ENCODE measurements at regions not wholly inside any gene's neighbourhood (a gene's known extent, or its start where the extent isn't known, plus 50 kb on each side); places are given as distances from the start of the nearest gene placed in this dataset.
"Not testable (repeated sequence)": the region's sequence is repeated elsewhere in the genome, so short reads cannot be mapped to it uniquely, and the experiment has no call there.

DNA sequence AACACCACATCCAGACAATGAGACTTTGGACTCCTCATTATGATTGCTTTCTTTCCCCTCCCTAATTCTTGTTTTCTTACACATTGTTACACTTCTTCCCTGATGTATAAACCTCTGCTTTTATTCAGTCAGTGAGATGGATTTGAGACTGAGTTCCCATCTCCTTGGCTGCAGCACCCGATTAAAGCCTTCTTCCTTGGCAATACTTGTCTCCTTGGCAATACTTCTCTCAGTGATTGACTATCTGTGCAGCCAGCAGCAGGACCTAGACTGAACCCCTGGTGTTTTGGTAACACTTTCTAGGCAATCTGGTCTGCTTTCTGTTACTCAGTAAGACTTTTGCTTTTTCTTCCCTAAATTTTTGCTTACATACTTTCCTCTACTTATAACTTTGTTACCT lies 492.8 kb upstream of the SMC2 start:
- Histone ChIP-seq H3K27ac (ENCODE audit: low read depth, low read length) (no peak overlapping the region), H3K9ac (ENCODE audit: low read length) (no peak overlapping the region), H3K9me3 (ENCODE audit: control insufficient read depth, insufficient read depth, low read depth, low read length) (peaks cover 13% of the 10 kb centered on the region; the same call in 1 of the 2 replicates), H3K36me3 (ENCODE audit: control insufficient read depth, insufficient read depth, low read length) (no peaks in the 10 kb centered on the region), H3K4me1 (ENCODE audit: control insufficient read depth, insufficient read depth, low read length) (no peaks in the 10 kb centered on the region), H3K27me3 (ENCODE audit: control insufficient read depth, insufficient read depth, low read length) (no peaks in the 10 kb centered on the region), H3K4me3 (ENCODE audit: low read depth, low read length) (no peak overlapping the region)

- not testable (repeated sequence) for H3K4me3 ChIP-seq (ENCODE audit: low read depth, low read length); H3K9ac ChIP-seq (ENCODE audit: low read length); H3K36me3 ChIP-seq (ENCODE audit: control insufficient read depth, insufficient read depth, low read length); H3K4me1 ChIP-seq (ENCODE audit: control insufficient read depth, insufficient read depth, low read length); H3K27ac ChIP-seq (ENCODE audit: low read depth, low read length); H3K9me3 ChIP-seq (ENCODE audit: control insufficient read depth, insufficient read depth, low read depth, low read length); H3K27me3 ChIP-seq (ENCODE audit: control insufficient read depth, insufficient read depth, low read length)
These were observed 482.2 kb upstream of the SMC2 start for GRCh38 chr9:103611950-103612349.

GRCh38 chr9:103615994-103616393 lies 478.1 kb upstream of the SMC2 start:
- Histone ChIP-seq H3K27me3 (ENCODE audit: control insufficient read depth, insufficient read depth, low read length) (no peaks in the 10 kb centered on the region), H3K4me3 (ENCODE audit: low read depth, low read length) (no peak overlapping the region), H3K4me1 (ENCODE audit: control insufficient read depth, insufficient read depth, low read length) (no peaks in the 10 kb centered on the region), H3K36me3 (ENCODE audit: control insufficient read depth, insufficient read depth, low read length) (no peaks in the 10 kb centered on the region), H3K9me3 (ENCODE audit: control insufficient read depth, insufficient read depth, low read depth, low read length) (peaks cover 9% of the 10 kb centered on the region; the same call in 1 of the 2 replicates), H3K9ac (ENCODE audit: low read length) (no peak overlapping the region), H3K27ac (ENCODE audit: low read depth, low read length) (no peak overlapping the region)

DNA sequence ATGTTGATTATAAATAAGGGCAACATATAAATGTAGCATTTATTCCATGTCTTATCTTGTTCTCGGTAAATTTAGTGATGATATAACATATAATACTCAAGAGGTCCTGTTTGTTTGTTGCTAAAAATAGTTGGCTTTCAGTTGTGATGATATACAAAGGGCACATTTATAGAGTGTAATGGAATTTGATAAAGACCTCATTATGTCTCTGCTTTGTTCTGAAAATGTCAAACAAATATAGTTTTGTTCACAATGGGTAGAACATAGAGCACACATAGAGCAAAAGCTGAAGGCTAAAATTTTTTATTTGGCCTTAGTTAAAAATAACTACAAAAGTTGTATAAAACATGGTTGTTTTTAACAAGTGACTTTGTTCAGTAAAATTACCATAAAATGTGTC lies 477.1 kb upstream of the SMC2 start:
- H3K27me3 ChIP-seq (ENCODE audit: control insufficient read depth, insufficient read depth, low read length), result no peaks in the 10 kb centered on the region
- no peak overlapping the region for H3K4me3 ChIP-seq (ENCODE audit: low read depth, low read length)
- no peaks in the 10 kb centered on the region for H3K4me1 ChIP-seq (ENCODE audit: control insufficient read depth, insufficient read depth, low read length)
- H3K9me3 ChIP-seq (ENCODE audit: control insufficient read depth, insufficient read depth, low read depth, low read length), result peaks cover 8% of the 10 kb centered on the region; the same call in 1 of the 2 replicates
- no peaks in the 10 kb centered on the region for H3K36me3 ChIP-seq (ENCODE audit: control insufficient read depth, insufficient read depth, low read length)
- no peak overlapping the region for H3K9ac ChIP-seq (ENCODE audit: low read length)
- H3K27ac ChIP-seq (ENCODE audit: low read depth, low read length), result no peak overlapping the region

GRCh38 chr9:103625161-103625804 lies 468.8 kb upstream of the SMC2 start:
- no peak overlapping the region for H3K27ac ChIP-seq (ENCODE audit: low read depth, low read length)

GRCh38 chr9:103627731-103628130 lies 466.4 kb upstream of the SMC2 start:
- Histone ChIP-seq H3K9ac (ENCODE audit: low read length) (no peak overlapping the region), H3K27ac (ENCODE audit: low read depth, low read length) (no peak overlapping the region), H3K36me3 (ENCODE audit: control insufficient read depth, insufficient read depth, low read length) (no peaks in the 10 kb centered on the region), H3K27me3 (ENCODE audit: control insufficient read depth, insufficient read depth, low read length) (no peaks in the 10 kb centered on the region), H3K4me3 (ENCODE audit: low read depth, low read length) (no peak overlapping the region), H3K9me3 (ENCODE audit: control insufficient read depth, insufficient read depth, low read depth, low read length) (no peaks in the 10 kb centered on the region), H3K4me1 (ENCODE audit: control insufficient read depth, insufficient read depth, low read length) (no peaks in the 10 kb centered on the region)

More at GRCh38 chr9:103625161-103625804, 468.8 kb upstream of the SMC2 start:
- H3K27me3 ChIP-seq (ENCODE audit: control insufficient read depth, insufficient read depth, low read length), result no peaks in the 10 kb centered on the region
- H3K4me3 ChIP-seq (ENCODE audit: low read depth, low read length), result no peak overlapping the region
- H3K4me1 ChIP-seq (ENCODE audit: control insufficient read depth, insufficient read depth, low read length), result no peaks in the 10 kb centered on the region
- no peaks in the 10 kb centered on the region for H3K9me3 ChIP-seq (ENCODE audit: control insufficient read depth, insufficient read depth, low read depth, low read length)
- no peaks in the 10 kb centered on the region for H3K36me3 ChIP-seq (ENCODE audit: control insufficient read depth, insufficient read depth, low read length)
- H3K9ac ChIP-seq (ENCODE audit: low read length), result no peak overlapping the region

GRCh38 chr9:103649086-103649485 lies 445.0 kb upstream of the SMC2 start:
- Histone ChIP-seq H3K36me3 (ENCODE audit: control insufficient read depth, insufficient read depth, low read length) (no peaks in the 10 kb centered on the region), H3K4me1 (ENCODE audit: control insufficient read depth, insufficient read depth, low read length) (no peaks in the 10 kb centered on the region), H3K9ac (ENCODE audit: low read length) (no peak overlapping the region), H3K4me3 (ENCODE audit: low read depth, low read length) (no peak overlapping the region), H3K27me3 (ENCODE audit: control insufficient read depth, insufficient read depth, low read length) (no peaks in the 10 kb centered on the region), H3K9me3 (ENCODE audit: control insufficient read depth, insufficient read depth, low read depth, low read length) (no peaks in the 10 kb centered on the region), H3K27ac (ENCODE audit: low read depth, low read length) (no peak overlapping the region)

GRCh38 chr9:103658156-103658555 lies 436.0 kb upstream of the SMC2 start:
- Histone ChIP-seq H3K4me1 (ENCODE audit: control insufficient read depth, insufficient read depth, low read length) (no peaks in the 10 kb centered on the region), H3K9ac (ENCODE audit: low read length) (no peak overlapping the region), H3K27ac (ENCODE audit: low read depth, low read length) (no peak overlapping the region), H3K4me3 (ENCODE audit: low read depth, low read length) (no peak overlapping the region), H3K27me3 (ENCODE audit: control insufficient read depth, insufficient read depth, low read length) (no peaks in the 10 kb centered on the region), H3K9me3 (ENCODE audit: control insufficient read depth, insufficient read depth, low read depth, low read length) (peaks cover 27% of the 10 kb centered on the region), H3K36me3 (ENCODE audit: control insufficient read depth, insufficient read depth, low read length) (no peaks in the 10 kb centered on the region)

GRCh38 chr9:103660830-103661229 lies 433.3 kb upstream of the SMC2 start:
- Histone ChIP-seq H3K27ac (ENCODE audit: low read depth, low read length) (no peak overlapping the region), H3K9me3 (ENCODE audit: control insufficient read depth, insufficient read depth, low read depth, low read length) (peaks cover 27% of the 10 kb centered on the region), H3K9ac (ENCODE audit: low read length) (no peak overlapping the region), H3K36me3 (ENCODE audit: control insufficient read depth, insufficient read depth, low read length) (no peaks in the 10 kb centered on the region), H3K27me3 (ENCODE audit: control insufficient read depth, insufficient read depth, low read length) (no peaks in the 10 kb centered on the region), H3K4me3 (ENCODE audit: low read depth, low read length) (no peak overlapping the region), H3K4me1 (ENCODE audit: control insufficient read depth, insufficient read depth, low read length) (no peaks in the 10 kb centered on the region)

DNA sequence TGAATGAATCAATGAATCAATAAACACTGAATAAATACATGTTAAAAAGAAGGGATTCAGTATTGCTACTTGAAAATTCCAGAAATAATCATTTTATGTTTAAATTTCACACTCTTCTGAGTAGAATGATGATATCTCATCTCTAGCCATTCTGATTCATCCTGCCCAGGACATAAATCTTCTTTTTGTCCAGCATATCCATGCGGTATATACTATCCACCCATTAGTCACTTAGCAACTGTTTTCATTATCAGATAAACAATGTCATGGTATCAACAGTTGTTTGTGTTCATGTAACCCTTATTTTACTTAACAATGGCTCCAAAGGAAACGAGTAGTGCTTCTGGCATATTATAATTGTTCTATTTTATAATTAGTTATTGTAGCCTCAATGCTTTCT lies 432.4 kb upstream of the SMC2 start:
- no peak overlapping the region for H3K4me3 ChIP-seq (ENCODE audit: low read depth, low read length)
- no peaks in the 10 kb centered on the region for H3K36me3 ChIP-seq (ENCODE audit: control insufficient read depth, insufficient read depth, low read length)
- no peaks in the 10 kb centered on the region for H3K4me1 ChIP-seq (ENCODE audit: control insufficient read depth, insufficient read depth, low read length)
- H3K9ac ChIP-seq (ENCODE audit: low read length), result no peak overlapping the region
- H3K27ac ChIP-seq (ENCODE audit: low read depth, low read length), result no peak overlapping the region
- H3K27me3 ChIP-seq (ENCODE audit: control insufficient read depth, insufficient read depth, low read length), result no peaks in the 10 kb centered on the region
- peaks cover 24% of the 10 kb centered on the region for H3K9me3 ChIP-seq (ENCODE audit: control insufficient read depth, insufficient read depth, low read depth, low read length)

DNA sequence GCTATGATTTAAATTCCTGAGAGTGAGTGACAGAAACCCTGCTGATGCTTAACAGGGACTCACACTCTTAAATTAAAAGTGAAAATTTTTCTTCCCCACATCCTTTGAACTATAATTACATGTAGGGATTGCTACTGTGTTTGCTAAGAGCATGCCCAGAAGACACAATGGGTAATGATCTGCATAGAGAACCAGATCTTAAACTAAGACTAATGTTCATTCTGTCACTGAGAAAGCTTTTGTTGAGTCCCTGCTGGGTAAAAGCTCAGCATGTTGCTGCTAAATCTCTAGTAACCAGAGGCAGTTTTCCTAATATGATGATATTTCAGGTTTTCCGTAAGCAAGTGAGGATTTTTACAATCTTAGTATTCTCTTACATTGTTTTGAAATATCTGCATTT lies 424.8 kb upstream of the SMC2 start:
- H3K4me3 ChIP-seq (ENCODE audit: low read depth, low read length), result no peak overlapping the region
- H3K4me1 ChIP-seq (ENCODE audit: control insufficient read depth, insufficient read depth, low read length), result no peaks in the 10 kb centered on the region
- H3K9ac ChIP-seq (ENCODE audit: low read length), result no peak overlapping the region
- no peaks in the 10 kb centered on the region for H3K9me3 ChIP-seq (ENCODE audit: control insufficient read depth, insufficient read depth, low read depth, low read length)
- no peaks in the 10 kb centered on the region for H3K27me3 ChIP-seq (ENCODE audit: control insufficient read depth, insufficient read depth, low read length)
- no peaks in the 10 kb centered on the region for H3K36me3 ChIP-seq (ENCODE audit: control insufficient read depth, insufficient read depth, low read length)
- no peak overlapping the region for H3K27ac ChIP-seq (ENCODE audit: low read depth, low read length)

DNA sequence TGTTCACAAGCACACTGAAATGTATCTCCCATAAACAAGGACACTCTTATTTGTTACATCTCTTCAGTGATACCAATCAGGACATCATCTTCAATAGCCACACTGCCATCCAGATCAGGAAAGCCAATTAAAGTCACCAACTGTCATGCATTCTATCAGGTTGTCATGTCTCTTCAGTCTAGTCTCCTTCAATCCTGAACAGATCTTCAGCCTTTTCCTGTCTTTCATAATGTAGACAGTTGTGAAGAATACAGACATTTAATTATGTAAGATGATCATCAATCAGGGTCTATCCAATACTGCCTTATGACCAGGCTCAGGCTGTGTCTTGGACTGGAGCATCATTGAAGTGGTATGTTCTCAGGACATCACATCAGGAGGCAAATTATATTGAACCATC lies 419.8 kb upstream of the SMC2 start:
- H3K27me3 ChIP-seq (ENCODE audit: control insufficient read depth, insufficient read depth, low read length), result no peaks in the 10 kb centered on the region
- H3K9me3 ChIP-seq (ENCODE audit: control insufficient read depth, insufficient read depth, low read depth, low read length), result no peaks in the 10 kb centered on the region
- H3K9ac ChIP-seq (ENCODE audit: low read length), result no peak overlapping the region
- H3K4me3 ChIP-seq (ENCODE audit: low read depth, low read length), result no peak overlapping the region
- no peak overlapping the region for H3K27ac ChIP-seq (ENCODE audit: low read depth, low read length)
- H3K4me1 ChIP-seq (ENCODE audit: control insufficient read depth, insufficient read depth, low read length), result no peaks in the 10 kb centered on the region
- H3K36me3 ChIP-seq (ENCODE audit: control insufficient read depth, insufficient read depth, low read length), result no peaks in the 10 kb centered on the region

Data from HUES6 (cell line).